ENCODE measurements at regions not wholly inside any gene's neighbourhood (a gene's known extent, or its start where the extent isn't known, plus 50 kb on each side); places are given as distances from the start of the nearest gene placed in this dataset.

DNA sequence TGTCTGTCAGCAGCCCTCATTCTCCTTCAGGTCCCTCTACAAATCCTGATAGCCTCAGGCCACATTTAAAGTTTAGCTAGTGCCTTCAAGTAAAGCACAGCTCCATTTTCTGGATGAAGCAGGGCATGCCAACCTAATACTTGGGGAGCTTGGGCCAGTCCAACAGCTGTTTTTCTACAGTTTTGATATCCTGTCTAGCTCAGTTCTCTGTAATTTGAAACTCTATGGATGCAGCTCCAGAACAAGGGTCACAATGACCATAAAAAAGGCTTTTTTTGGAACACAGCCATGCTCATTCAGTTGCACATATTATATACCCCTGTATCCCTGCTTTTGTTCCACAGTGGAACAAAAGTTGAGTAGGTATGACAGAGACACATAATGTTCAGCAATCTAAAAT, 373.5 kb downstream of the SUCLG1 start:
- H3K27me3 ChIP-seq: no peaks in the 10 kb centered on the region
- H3K4me3 ChIP-seq (ENCODE audit: low read depth, low read length): no peak overlapping the region
- no peaks in the 10 kb centered on the region for H3K9me3 ChIP-seq
- no peaks in the 10 kb centered on the region for H3K36me3 ChIP-seq
- no peak for DNase-seq
- TF ChIP-seq, protein P1, sequence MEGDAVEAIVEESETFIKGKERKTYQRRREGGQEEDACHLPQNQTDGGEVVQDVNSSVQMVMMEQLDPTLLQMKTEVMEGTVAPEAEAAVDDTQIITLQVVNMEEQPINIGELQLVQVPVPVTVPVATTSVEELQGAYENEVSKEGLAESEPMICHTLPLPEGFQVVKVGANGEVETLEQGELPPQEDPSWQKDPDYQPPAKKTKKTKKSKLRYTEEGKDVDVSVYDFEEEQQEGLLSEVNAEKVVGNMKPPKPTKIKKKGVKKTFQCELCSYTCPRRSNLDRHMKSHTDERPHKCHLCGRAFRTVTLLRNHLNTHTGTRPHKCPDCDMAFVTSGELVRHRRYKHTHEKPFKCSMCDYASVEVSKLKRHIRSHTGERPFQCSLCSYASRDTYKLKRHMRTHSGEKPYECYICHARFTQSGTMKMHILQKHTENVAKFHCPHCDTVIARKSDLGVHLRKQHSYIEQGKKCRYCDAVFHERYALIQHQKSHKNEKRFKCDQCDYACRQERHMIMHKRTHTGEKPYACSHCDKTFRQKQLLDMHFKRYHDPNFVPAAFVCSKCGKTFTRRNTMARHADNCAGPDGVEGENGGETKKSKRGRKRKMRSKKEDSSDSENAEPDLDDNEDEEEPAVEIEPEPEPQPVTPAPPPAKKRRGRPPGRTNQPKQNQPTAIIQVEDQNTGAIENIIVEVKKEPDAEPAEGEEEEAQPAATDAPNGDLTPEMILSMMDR (IDR thresholded peaks at IDR 0.05; ENCODE audit: low read depth, low read length): no peak
- no peaks in the 10 kb centered on the region for H3K4me1 ChIP-seq

- TF ChIP-seq, protein P1 (IDR thresholded peaks at IDR 0.05; ENCODE audit: low read depth, low read length): no peak
- no peaks in the 10 kb centered on the region for H3K9me3 ChIP-seq
- H3K4me1 ChIP-seq: no peaks in the 10 kb centered on the region
- no peak overlapping the region for H3K4me3 ChIP-seq (ENCODE audit: low read depth, low read length)
- H3K36me3 ChIP-seq: no peaks in the 10 kb centered on the region
- no peaks in the 10 kb centered on the region for H3K27me3 ChIP-seq
- DNase-seq: no peak
Observed at GRCh38 chr2:84084856-84085255, 374.2 kb downstream of the SUCLG1 start.

- H3K9me3 ChIP-seq: no peaks in the 10 kb centered on the region
- H3K4me3 ChIP-seq (ENCODE audit: low read depth, low read length): no peak overlapping the region
- no peaks in the 10 kb centered on the region for H3K36me3 ChIP-seq
- TF ChIP-seq, protein P1 (IDR thresholded peaks at IDR 0.05; ENCODE audit: low read depth, low read length): no peak
- DNase-seq: no peak
- no peaks in the 10 kb centered on the region for H3K27me3 ChIP-seq
- no peaks in the 10 kb centered on the region for H3K4me1 ChIP-seq
Observed at GRCh38 chr2:84083984-84084383, 375.1 kb downstream of the SUCLG1 start.

GRCh38 chr2:84078471-84078870, 380.6 kb downstream of the SUCLG1 start:
- no peaks in the 10 kb centered on the region for H3K27me3 ChIP-seq
- no peak for DNase-seq
- TF ChIP-seq, protein P1 (IDR thresholded peaks at IDR 0.05; ENCODE audit: low read depth, low read length): no peak
- H3K9me3 ChIP-seq: no peaks in the 10 kb centered on the region
- H3K36me3 ChIP-seq: no peaks in the 10 kb centered on the region
- no peaks in the 10 kb centered on the region for H3K4me1 ChIP-seq
- no peak overlapping the region for H3K4me3 ChIP-seq (ENCODE audit: low read depth, low read length)

DNA sequence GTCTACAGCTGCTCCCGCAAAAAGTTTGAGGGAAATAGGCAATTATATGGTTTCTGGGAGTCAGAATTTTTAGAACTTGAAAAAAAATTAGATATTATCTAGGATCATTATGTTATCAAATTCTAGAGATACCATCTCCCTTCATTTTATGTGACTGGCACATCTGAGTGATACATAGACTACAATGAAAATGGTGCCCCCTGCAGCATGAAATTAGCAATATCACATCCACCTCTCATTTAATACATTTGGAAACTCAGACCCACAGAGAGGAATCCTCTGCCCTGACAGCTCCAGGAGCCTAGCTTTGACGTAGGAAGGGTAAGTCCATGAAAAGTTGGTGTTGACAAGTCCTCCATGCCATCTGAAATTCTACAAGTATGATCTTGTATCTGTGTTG, 381.6 kb downstream of the SUCLG1 start:
- Histone ChIP-seq H3K36me3 (no peaks in the 10 kb centered on the region), H3K9me3 (no peaks in the 10 kb centered on the region), H3K4me1 (no peaks in the 10 kb centered on the region), H3K27me3 (no peaks in the 10 kb centered on the region), H3K4me3 (ENCODE audit: low read depth, low read length) (no peak overlapping the region)
- TF ChIP-seq, protein P1 (IDR thresholded peaks at IDR 0.05; ENCODE audit: low read depth, low read length): peak; percentile 29
- DNase-seq: peak; percentile 4

DNA sequence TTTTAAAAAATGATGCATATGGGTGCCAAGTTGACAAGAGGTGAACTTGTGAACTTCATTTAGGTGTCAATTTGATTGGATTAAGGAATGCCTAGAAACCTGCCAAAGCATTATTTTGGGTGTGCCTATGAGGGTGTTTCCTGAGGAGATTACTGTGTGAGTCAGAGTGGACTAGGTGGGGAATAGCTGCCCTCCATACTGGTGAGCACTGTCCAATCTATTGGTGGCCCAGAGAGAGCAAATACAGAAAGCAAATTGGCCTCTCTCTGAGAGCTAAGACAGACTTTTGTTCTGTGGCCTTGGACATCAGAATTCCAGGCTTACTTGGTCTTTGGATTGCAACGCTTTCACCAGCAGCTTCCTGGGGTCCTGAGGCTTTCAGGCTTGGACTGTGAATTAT, 388.0 kb downstream of the SUCLG1 start:
- TF ChIP-seq, protein P1 (IDR thresholded peaks at IDR 0.05; ENCODE audit: low read depth, low read length): no peak
- DNase-seq: no peak
- H3K4me1 ChIP-seq: no peaks in the 10 kb centered on the region

More for the DNA sequence above, 388.0 kb downstream of the SUCLG1 start:
- H3K36me3 ChIP-seq: no peaks in the 10 kb centered on the region
- no peaks in the 10 kb centered on the region for H3K9me3 ChIP-seq
- H3K4me3 ChIP-seq (ENCODE audit: low read depth, low read length): no peak overlapping the region
- H3K27me3 ChIP-seq: no peaks in the 10 kb centered on the region
